Epithelial cell of esophagus (primary cell): ENCODE measurements at regions not wholly inside any gene's neighbourhood (a gene's known extent, or its start where the extent isn't known, plus 50 kb on each side); places are given as distances from the start of the nearest gene placed in this dataset.

Experiments used
- DNase-seq: peaks from one replicate; pipeline ENCODE4 v3.0.0; 2010; ENCODE audit warnings: low read depth
- H3K4me3 ChIP-seq: 2 replicates; pipeline ENCODE4 v1.5.1; 2011; ENCODE audit warnings: mild to moderate bottlenecking, low read length, control low read depth
- CTCF ChIP-seq: IDR thresholded peaks from 2 replicates; pipeline ENCODE4 v1.5.1; 2011; ENCODE audit warnings: low read depth, mild to moderate bottlenecking, low read length, control low read depth, inconsistent platforms; ENCODE audit not compliant: insufficient read depth; ENCODE audit errors: missing control alignments

GRCh38 chr6:48774276-48774675, 663.3 kb upstream of the PTCHD4 start:
- no peak for TF ChIP-seq CTCF
- DNase-seq = no peak
- H3K4me3 ChIP-seq = no peak overlapping the region

- TF ChIP-seq CTCF = no peak
- no peak overlapping the region for H3K4me3 ChIP-seq
- peak; percentile 95 for DNase-seq
These were observed 655.4 kb upstream of the PTCHD4 start for GRCh38 chr6:48766349-48766748.

GRCh38 chr6:48765352-48765961, 654.5 kb upstream of the PTCHD4 start:
- H3K4me3 ChIP-seq = no peak overlapping the region
- peak; percentile 81 for DNase-seq
- TF ChIP-seq CTCF = peak; percentile 71

GRCh38 chr6:48764286-48765044, 653.5 kb upstream of the PTCHD4 start:
- H3K4me3 ChIP-seq = no peak overlapping the region
- TF ChIP-seq CTCF = no peak
- DNase-seq = peak; percentile 31

- no peak overlapping the region for H3K4me3 ChIP-seq
- TF ChIP-seq CTCF = no peak
- DNase-seq = peak; percentile 34
These were observed 646.7 kb upstream of the PTCHD4 start for GRCh38 chr6:48757661-48758060.

GRCh38 chr6:48755315-48755714, 644.3 kb upstream of the PTCHD4 start:
- DNase-seq = no peak
- H3K4me3 ChIP-seq = no peak overlapping the region
- TF ChIP-seq CTCF = no peak
